Esophagus muscularis mucosa (tissue), 3 donors: ENCODE measurements at regions not wholly inside any gene's neighbourhood (a gene's known extent, or its start where the extent isn't known, plus 50 kb on each side); places are given as distances from the start of the nearest gene placed in this dataset.

Experiments used
- CTCF ChIP-seq, 3 experiments: fragments of 200-600 bp in 2 of 3; fragments of 450-650 bp in 1 of 3; sonication (generic) in 2 of 3; IDR thresholded peaks; one replicate each; pipeline ENCODE4 v1.5.1; 2017 to 2019; ENCODE audit warnings: antibody characterized with exemption in 3 of 3, mild to moderate bottlenecking in 2 of 3, moderate library complexity in 1 of 3
- POLR2A ChIP-seq: fragments of 450-650 bp; IDR thresholded peaks from one replicate; pipeline ENCODE4 v1.6.1; 2017; ENCODE audit warnings: antibody characterized with exemption, moderate library complexity, mild to moderate bottlenecking, low read depth

DNA sequence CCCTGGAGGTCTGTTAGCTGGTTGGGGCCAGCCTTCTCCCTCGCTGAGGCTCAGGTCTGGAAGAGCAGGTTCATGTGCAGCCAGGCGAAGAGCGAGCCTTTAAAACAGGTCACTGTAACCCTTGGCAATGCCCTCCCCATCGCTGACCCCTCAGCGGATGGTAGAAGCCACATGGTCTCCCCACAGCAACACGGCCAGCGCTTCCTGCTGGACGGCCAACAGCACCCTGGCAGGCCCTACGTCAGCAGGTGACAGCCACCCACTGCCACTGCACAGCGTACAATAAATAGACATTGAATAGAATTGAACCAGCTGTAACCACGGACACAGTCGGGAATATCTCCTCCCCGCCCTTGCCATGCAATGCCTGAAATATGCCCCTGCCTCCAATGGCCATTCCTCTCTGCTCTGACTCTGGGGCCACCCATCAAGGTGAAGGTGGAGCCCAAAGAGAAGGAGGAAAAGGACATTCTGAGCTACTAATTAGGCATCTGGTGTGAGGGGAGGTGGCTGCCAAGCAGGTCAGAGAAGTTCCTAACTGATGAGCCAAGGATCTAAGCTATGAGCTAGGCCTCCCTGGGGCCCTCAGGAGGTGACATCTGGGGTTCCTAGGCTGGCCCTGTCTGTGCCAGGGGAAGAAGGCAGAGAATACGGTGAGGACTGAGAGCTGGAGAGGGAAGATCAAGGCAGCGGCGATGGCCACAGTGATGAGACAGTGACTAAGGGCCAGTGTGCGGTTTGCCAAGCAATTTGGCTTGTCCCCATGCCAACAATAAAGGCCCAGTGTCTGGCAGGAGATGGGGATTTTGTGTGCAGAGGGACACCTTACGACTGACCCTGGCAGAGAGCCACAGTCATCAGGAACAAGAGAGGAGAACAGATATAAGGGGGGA, 202.3 kb downstream of the BCOR start:
- TF ChIP-seq POLR2A (no peak), CTCF (IDR thresholded peaks at IDR 0.05) (no peak)
